HepG2 (cell line): ENCODE measurements at regions not wholly inside any gene's neighbourhood (a gene's known extent, or its start where the extent isn't known, plus 50 kb on each side); places are given as distances from the start of the nearest gene placed in this dataset.
A peak's percentile ranks its signal among the peaks of the same experiment; 100 is the strongest.

Experiments used
- ATF7 ChIP-seq, 2 experiments: fragments of 450-650 bp in 1 of 2; sonication (generic) in 1 of 2; formaldehyde crosslinking in 1 of 2; IDR thresholded peaks; 2 replicates each; pipeline versions ENCODE4 v1.4.0 to v1.6.1; 2016 to 2020; ENCODE audit warnings: antibody characterized with exemption in 1 of 2, mild to moderate bottlenecking in 1 of 2, missing genetic modification reagents in 1 of 2
- CHCHD3 ChIP-seq: sonication (generic); formaldehyde crosslinking; IDR thresholded peaks from 2 replicates; pipeline ENCODE4 v1.8.0; 2022; ENCODE audit warnings: mild to moderate bottlenecking, missing genetic modification reagents, moderate library complexity
- CTCF ChIP-seq: sonication (generic); formaldehyde crosslinking; IDR thresholded peaks from 2 replicates; pipeline ENCODE4 v1.5.0; 2020; ENCODE audit warnings: mild to moderate bottlenecking, missing genetic modification reagents, moderate library complexity
- DMTF1 ChIP-seq: sonication (generic); formaldehyde crosslinking; IDR thresholded peaks from 2 replicates; pipeline ENCODE4 v1.4.0; 2020; ENCODE audit warnings: mild to moderate bottlenecking, missing genetic modification reagents
- DR1 ChIP-seq: sonication (generic); formaldehyde crosslinking; IDR thresholded peaks from 2 replicates; pipeline ENCODE4 v1.8.0; 2021; ENCODE audit warnings: mild to moderate bottlenecking, missing genetic modification reagents, inconsistent platforms
- KAT8 ChIP-seq: IDR thresholded peaks from 2 replicates; pipeline ENCODE4 v1.6.1; 2016; ENCODE audit warnings: missing genetic modification reagents, missing compliant biosample characterization
- KLF9 ChIP-seq: IDR thresholded peaks from 2 replicates; pipeline ENCODE4 v1.6.1; 2016; ENCODE audit warnings: low read depth
- MED8 ChIP-seq: sonication (generic); formaldehyde crosslinking; IDR thresholded peaks from 2 replicates; pipeline ENCODE4 v1.8.1; 2023; ENCODE audit warnings: mild to moderate bottlenecking, missing genetic modification reagents; ENCODE audit not compliant: insufficient replicate concordance
- MNT ChIP-seq: fragments of 450-650 bp; IDR thresholded peaks from 2 replicates; pipeline ENCODE4 v1.6.1; 2016
- MTF1 ChIP-seq: sonication (generic); formaldehyde crosslinking; IDR thresholded peaks from 2 replicates; pipeline ENCODE4 v1.5.0; 2020; ENCODE audit warnings: missing genetic modification reagents
- NFKB2 ChIP-seq: sonication (generic); formaldehyde crosslinking; IDR thresholded peaks from 2 replicates; pipeline ENCODE4 v1.4.0; 2020; ENCODE audit warnings: missing genetic modification reagents, borderline replicate concordance
- NR2F2 ChIP-seq: IDR thresholded peaks from 2 replicates; pipeline ENCODE4 v1.6.1; 2012; ENCODE audit warnings: low read depth, inconsistent platforms, borderline replicate concordance
- PHF8 ChIP-seq: sonication (generic); formaldehyde crosslinking; IDR thresholded peaks from 2 replicates; pipeline ENCODE4 v1.5.0; 2020; ENCODE audit warnings: missing genetic modification reagents
- SIX4 ChIP-seq: sonication (generic); formaldehyde crosslinking; IDR thresholded peaks from 2 replicates; pipeline ENCODE4 v1.4.0; 2020; ENCODE audit warnings: missing genetic modification reagents
- SNAI1 ChIP-seq: sonication (generic); formaldehyde crosslinking; IDR thresholded peaks from 2 replicates; pipeline ENCODE4 v1.5.0; 2020; ENCODE audit warnings: mild to moderate bottlenecking, missing genetic modification reagents, borderline replicate concordance
- ZBTB14 ChIP-seq: sonication (generic); formaldehyde crosslinking; IDR thresholded peaks from 2 replicates; pipeline ENCODE4 v1.4.0; 2020; ENCODE audit warnings: missing genetic modification reagents
- ZBTB46 ChIP-seq: sonication (generic); formaldehyde crosslinking; IDR thresholded peaks from 2 replicates; pipeline ENCODE4 v1.4.0; 2020; ENCODE audit warnings: mild to moderate bottlenecking, missing genetic modification reagents, borderline replicate concordance
- ZBTB8A ChIP-seq: sonication (generic); formaldehyde crosslinking; IDR thresholded peaks from 2 replicates; pipeline ENCODE4 v1.4.0; 2020; ENCODE audit warnings: mild to moderate bottlenecking, low read depth, missing genetic modification reagents, borderline replicate concordance
- ZMAT5 ChIP-seq: sonication (generic); formaldehyde crosslinking; IDR thresholded peaks from 2 replicates; pipeline ENCODE4 v1.5.0; 2020; ENCODE audit warnings: mild to moderate bottlenecking, low read depth, missing genetic modification reagents, borderline replicate concordance
- ZNF225 ChIP-seq: sonication (generic); formaldehyde crosslinking; IDR thresholded peaks from 2 replicates; pipeline ENCODE4 v1.4.0; 2020; ENCODE audit warnings: mild to moderate bottlenecking, missing genetic modification reagents
- ZNF510 ChIP-seq: sonication (generic); formaldehyde crosslinking; IDR thresholded peaks from 2 replicates; pipeline ENCODE4 v1.4.0; 2020; ENCODE audit warnings: low read depth, mild to moderate bottlenecking, missing genetic modification reagents
- ZNF775 ChIP-seq: sonication (generic); formaldehyde crosslinking; IDR thresholded peaks from 2 replicates; pipeline ENCODE4 v1.4.0; 2020; ENCODE audit warnings: missing genetic modification reagents, mild to moderate bottlenecking, moderate library complexity, borderline replicate concordance
- ZNF878 ChIP-seq: sonication (generic); formaldehyde crosslinking; IDR thresholded peaks from 2 replicates; pipeline ENCODE4 v1.8.1; 2023; ENCODE audit warnings: mild to moderate bottlenecking, missing genetic modification reagents, moderate library complexity

- no peak for TF ChIP-seq DMTF1 (CRISPR knock-in tag)
- no peak for TF ChIP-seq NFKB2 (CRISPR knock-in tag)
- TF ChIP-seq MED8 (CRISPR knock-in tag): no peak
- TF ChIP-seq ZMAT5 (CRISPR knock-in tag): no peak
- TF ChIP-seq KLF9 (CRISPR knock-in tag): no peak
- TF ChIP-seq SNAI1 (CRISPR knock-in tag): no peak
- no peak for TF ChIP-seq MTF1 (CRISPR knock-in tag)
- TF ChIP-seq DR1: no peak
- no peak for TF ChIP-seq ZNF878 (CRISPR knock-in tag)
- TF ChIP-seq PHF8: no peak
- no peak for TF ChIP-seq CTCF
- TF ChIP-seq MNT: no peak
- no peak for TF ChIP-seq ZBTB46 (CRISPR knock-in tag)
- no peak for TF ChIP-seq CHCHD3 (CRISPR knock-in tag)
- TF ChIP-seq ZNF775 (CRISPR knock-in tag): no peak
- TF ChIP-seq ZNF225 (CRISPR knock-in tag): no peak
- no peak for TF ChIP-seq NR2F2
- 0 out of 2 replicates have a peak, but pooled peaks have one; percentile 32 for TF ChIP-seq KAT8 (CRISPR knock-in tag)
- 0 out of 2 replicates have a peak, but pooled peaks have one; percentile 31 for TF ChIP-seq SIX4 (CRISPR knock-in tag)
- TF ChIP-seq ZBTB14: no peak
- TF ChIP-seq ZNF510: no peak
- no peak for TF ChIP-seq ZBTB8A (CRISPR knock-in tag)
- TF ChIP-seq ATF7 (IDR thresholded peaks at IDR 0.05): no peak
- no peak for TF ChIP-seq ATF7 (CRISPR knock-in tag; IDR thresholded peaks at IDR 0.05)
Measured at GRCh38 chr22:44645083-44645482, 56.9 kb upstream of the PRR5 start (continued).
